ENCODE measurements at regions not wholly inside any gene's neighbourhood (a gene's known extent, or its start where the extent isn't known, plus 50 kb on each side); places are given as distances from the start of the nearest gene placed in this dataset.

DNA sequence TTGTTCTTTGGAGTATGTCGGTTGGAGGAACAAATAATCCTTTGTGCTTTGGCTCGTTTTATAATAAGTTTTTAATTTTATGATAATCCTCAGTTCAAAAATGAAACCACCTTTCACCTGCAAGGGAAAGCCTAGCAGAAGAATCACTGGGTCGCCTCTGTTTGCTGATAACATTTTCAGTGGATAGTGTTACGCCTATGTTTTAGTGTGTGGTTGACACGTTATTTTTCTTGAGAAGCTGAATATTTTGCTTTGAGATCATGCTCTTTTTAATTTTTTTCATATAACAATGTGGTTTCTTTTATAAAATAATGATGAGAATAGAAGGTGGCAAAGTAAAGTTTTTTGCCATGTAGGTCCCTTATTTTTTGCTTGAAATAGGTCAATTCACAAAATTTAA lies 172.7 kb upstream of the ZEB2 start:
- no peak for DNase-seq (ENCODE audit: low read depth)

DNA sequence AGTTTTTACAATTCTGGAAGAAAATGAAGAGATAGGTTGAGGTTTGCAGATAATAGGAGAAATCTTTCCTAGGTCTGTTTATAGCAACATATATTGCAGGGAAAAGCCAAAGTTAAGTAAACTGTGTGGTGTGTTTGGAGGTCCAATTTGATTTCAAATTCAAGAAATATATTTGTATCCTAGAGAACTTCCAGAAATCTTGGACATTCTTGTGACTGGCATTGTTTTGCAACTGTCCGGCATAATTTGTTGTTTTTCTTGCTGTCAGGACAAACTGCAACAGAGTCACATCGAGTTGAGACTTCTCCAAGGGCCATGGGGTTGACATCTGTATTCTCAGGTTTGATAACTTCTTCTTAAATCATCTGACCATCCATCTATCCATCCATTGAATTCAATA lies 170.9 kb upstream of the ZEB2 start:
- no peak for DNase-seq (ENCODE audit: low read depth)

- DNase-seq (ENCODE audit: low read depth) = no peak
Observed at GRCh38 chr2:144686518-144687215, 166.7 kb upstream of the ZEB2 start.

- DNase-seq (ENCODE audit: low read depth) = no peak
Observed at GRCh38 chr2:144683966-144684365, 164.0 kb upstream of the ZEB2 start.

DNA sequence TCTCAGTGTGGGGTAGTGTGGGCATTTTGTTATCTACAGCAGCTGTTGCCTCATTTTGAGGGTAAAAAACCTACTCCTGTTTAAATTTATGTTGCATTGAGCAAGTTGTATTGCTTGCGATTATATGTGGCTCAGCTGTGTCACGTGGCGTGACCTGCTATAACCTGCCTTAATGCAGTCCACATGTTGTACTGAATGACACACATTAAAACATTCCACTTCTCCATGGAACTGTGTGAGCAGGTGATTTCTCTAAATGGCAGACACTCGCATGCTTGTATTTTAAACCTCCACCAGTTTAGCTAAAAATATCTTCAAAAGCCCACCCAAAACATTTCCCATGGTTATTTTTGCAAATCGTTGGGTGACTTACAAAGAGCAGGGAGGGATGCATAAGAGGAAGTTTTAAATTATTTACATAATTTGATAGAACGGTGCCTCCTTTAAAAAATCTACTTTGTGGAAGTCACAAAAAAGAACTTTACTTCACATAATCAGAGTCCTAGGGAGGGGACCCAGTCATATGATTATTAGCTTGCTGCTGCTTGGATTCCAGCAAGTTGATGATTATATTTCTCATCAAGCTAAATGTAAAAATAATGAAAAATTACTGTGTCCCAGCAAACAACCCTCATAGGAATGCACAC lies 163.3 kb upstream of the ZEB2 start:
- no peak for DNase-seq (ENCODE audit: low read depth)

DNA sequence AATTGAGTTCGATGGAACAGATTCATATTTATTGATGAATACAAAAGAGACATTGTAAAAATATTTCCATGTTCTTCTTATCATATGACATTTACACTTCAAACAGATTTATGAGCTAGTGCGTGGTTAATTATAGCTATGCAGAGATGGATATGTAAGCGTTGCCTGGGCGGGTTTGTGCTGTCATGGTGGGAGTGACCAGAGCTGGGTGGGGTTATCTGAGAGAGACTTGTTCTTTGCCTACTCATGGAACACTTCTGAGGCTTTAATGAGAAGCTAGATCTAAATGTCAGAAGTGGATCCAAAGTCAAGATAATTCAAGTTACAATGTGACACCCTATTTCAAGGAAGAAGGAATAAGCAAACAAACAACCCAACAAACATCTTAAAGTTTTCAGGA lies 162.3 kb upstream of the ZEB2 start:
- DNase-seq (ENCODE audit: low read depth) = no peak

- no peak for DNase-seq (ENCODE audit: low read depth)
Observed at GRCh38 chr2:144681389-144681788, 161.5 kb upstream of the ZEB2 start.

GRCh38 chr2:144679942-144680341 lies 160.0 kb upstream of the ZEB2 start:
- DNase-seq (ENCODE audit: low read depth) = no peak

GRCh38 chr2:144678736-144679135 lies 158.8 kb upstream of the ZEB2 start:
- no peak for DNase-seq (ENCODE audit: low read depth)

GRCh38 chr2:144675731-144676130 lies 155.8 kb upstream of the ZEB2 start:
- DNase-seq (ENCODE audit: low read depth) = no peak

DNA sequence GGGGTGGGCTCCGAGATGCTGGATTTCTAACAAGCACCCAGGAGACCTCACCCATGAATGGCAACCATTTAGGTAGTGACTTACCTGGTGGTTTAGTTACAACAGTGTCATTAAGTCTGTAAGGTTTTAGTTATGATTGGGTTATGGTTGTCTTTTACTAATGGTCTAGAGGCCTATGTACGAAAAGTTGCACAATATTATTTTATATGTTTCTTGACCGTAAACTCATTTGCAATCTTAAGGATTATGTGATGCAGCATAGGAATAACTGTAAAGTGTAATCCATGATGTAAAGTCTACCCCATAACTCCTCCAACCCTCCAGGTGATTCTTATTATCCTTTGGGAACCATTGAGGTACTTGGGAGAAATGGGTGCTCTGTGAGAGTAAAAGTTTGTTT lies 155.4 kb upstream of the ZEB2 start:
- DNase-seq (ENCODE audit: low read depth) = no peak

GRCh38 chr2:144674071-144674470 lies 154.2 kb upstream of the ZEB2 start:
- no peak for DNase-seq (ENCODE audit: low read depth)

DNA sequence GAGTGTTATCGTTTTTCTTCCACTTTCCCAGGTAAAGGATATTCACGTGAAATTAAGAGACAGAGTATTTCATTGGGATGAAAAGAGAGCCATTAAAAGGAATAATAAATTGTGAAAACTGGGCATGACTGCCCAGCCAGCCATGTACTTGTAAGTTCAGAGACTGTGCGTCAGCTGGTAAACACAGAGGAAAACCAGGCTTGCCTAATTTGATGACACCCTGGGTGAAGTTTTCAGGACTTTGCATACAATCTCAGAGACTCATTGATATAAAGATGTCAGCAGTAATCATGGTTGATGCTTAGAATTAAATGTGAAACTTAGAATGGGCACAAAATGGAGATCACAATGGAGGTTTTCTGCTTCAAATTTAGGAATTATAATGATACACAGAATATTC lies 153.5 kb upstream of the ZEB2 start:
- DNase-seq (ENCODE audit: low read depth) = no peak

DNA sequence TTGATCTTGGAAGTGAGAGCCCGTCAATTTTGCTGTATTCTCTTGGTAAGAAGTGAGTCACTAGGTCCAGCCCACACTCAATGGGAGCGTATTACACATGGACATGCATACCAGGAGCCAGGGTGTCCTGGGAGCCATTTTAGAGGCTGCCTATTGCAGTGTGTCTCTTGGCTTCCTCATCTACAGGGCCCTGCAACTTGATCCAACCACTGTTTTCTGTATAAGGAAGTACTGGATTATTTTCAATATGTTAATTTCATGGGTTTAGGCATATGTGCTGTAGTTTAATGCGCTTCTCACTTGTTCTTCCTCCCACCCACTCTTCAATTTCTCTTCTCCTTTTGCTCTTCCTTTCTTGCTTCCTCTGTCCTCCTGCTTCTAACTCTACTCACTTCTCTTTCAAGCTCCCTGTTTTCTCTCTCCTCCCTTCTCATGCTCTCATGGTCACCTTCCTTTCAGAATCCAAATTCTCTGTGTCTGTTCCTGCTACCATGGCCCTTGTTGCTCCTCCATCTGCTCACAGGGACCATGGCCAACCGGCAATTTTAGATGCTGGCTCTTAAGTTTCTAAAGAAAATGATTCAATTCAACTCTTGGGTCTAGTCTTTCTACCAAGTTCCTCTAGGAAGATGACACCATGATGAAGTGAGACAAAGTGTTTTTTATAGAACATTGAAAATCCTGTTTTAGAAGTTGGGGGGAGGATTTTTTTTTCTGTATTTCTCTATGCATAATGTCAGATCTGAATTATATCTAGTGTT lies 152.0 kb upstream of the ZEB2 start:
- DNase-seq (ENCODE audit: low read depth) = peak; percentile 9

GRCh38 chr2:144670738-144671137 lies 150.8 kb upstream of the ZEB2 start:
- no peak for DNase-seq (ENCODE audit: low read depth)

DNA sequence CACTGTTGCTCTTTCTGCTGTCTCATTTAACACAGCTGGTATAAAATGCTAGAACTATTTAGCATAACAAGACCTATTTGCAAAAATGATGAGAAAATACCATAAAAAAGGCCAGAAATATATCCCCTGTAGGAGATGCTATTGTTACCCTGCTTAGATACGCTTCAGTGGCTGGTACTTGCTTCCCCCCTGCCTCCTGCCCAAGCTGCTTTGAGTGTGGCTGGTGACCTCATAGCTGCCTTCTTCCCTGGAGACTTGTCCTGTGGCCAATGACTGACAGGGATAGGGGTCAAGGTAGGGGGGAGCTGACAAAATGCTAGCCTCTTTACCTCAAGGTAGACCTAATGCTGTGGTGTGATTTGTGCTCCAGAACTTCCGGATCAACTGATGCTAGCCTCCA lies 150.2 kb upstream of the ZEB2 start:
- DNase-seq (ENCODE audit: low read depth) = no peak

- DNase-seq (ENCODE audit: low read depth) = no peak
Observed at GRCh38 chr2:144669196-144669987, 149.5 kb upstream of the ZEB2 start.

- no peak for DNase-seq (ENCODE audit: low read depth)
Observed at GRCh38 chr2:144668493-144669110, 148.7 kb upstream of the ZEB2 start.

DNA sequence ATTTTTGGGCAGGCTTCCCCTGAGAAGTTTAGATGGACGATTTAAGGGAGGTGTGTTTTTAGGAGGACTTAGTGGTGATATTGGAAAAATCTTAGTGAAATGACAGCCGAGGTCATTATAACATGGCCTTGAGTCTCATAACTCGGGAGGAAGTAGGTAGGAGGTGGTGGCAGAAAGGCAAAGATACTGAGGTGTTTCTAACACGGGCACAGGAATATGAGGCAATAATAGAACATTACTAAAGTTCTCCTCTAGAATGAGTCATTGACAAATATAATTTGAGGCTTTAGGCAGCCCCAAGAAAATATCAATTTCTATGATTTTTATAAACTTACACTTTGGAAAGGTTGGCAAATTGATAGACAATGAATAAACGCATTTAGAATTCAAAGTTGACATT lies 146.1 kb upstream of the ZEB2 start:
- DNase-seq (ENCODE audit: low read depth) = no peak

DNA sequence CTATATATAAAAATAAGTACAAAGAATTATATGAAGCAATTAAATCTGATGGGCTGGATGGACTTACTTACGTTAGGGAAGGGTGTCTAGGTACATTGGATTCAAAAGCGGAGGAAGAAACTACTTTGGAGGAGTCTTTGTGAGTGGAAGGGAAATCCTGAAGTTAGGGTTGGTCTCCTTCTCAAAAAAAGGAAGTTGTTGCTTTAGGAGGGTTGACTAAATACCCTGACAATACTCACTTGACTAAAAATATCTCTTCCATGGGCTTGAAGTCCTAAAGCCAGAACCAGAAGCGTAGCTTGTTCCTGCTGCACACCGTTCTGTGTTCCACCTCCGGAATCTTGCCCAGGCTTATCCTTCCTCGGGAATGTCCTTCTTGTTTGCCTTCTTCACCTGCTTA lies 143.3 kb upstream of the ZEB2 start:
- DNase-seq (ENCODE audit: low read depth) = no peak

DNA sequence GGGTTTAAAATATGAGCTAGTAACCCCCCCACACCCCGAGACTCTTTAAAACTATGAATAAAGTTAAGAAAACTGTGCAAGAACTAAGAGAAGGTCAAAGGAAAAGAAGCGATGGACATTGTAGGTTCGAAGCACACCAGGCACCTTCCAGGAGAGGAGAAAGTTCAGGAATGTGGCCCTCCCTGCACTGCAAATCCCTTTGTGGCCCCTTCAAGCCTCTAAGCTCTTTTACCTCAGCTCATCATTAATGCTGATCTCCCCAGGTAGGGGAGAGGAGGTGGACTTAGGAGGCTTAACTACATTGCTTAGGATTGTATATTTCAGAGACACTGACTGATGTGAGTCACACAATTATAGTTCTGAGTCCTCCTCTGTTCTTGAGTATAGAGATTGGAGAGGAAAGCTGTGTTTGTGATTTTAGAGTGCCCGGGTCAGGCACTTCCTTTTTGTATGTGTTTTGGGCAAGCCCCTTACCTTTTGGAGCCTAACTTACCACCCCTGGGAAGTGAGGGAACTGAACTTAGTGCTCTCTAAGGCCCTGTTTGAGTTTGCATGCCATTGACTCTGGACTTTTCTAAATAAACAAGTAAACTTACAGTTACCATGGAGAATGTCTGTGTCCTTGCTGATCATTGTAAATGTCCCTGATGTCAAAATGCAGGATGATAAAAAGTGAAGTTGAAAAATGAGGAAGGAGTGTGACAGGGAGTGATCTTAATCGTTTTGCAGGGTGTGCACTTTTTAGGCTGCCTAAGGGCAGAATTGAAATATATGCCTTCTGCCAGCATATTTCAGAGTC lies 140.8 kb upstream of the ZEB2 start:
- peak; percentile 66 for DNase-seq (ENCODE audit: low read depth)
